ENCODE measurements at regions not wholly inside any gene's neighbourhood (a gene's known extent, or its start where the extent isn't known, plus 50 kb on each side); places are given as distances from the start of the nearest gene placed in this dataset.

DNA sequence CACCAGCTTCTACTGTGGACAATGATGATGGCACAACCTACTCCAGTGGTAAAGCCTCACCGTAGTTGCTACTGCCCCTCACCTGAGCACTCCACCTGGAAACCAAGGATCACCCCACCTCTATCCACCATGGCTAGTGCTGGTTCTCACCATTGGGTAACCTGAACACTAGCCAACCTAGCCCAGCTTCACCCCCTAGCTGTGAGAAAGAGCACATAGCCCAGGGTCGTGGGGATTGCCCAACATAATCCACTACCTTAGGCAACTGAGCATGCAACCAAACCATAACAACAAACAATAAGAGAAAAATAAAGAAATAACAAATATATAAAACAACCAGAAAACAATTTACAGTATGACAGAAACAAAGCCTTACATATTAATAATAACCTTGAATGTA lies 560.1 kb downstream of the DIAPH3 start:
- no peak for DNase-seq

DNA sequence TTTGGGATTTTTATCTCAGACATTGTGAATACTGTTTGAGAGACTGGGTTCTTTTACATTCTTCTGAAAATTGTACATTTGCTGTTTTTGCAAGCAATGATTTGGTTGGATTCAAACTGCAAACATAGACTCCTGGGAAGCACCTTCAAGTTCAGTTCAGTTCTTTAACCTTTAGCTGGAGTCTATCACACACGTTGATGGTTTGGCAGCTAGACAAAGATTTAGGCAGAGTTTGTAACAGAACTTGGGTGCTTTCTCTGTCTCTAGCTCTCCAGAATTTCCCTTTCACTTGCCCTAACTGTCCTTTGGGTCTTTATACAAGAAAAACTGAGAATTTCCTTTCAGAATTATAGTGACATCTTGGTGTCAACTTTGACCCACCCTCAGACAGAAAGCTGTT lies 556.6 kb downstream of the DIAPH3 start:
- no peak for DNase-seq

DNA sequence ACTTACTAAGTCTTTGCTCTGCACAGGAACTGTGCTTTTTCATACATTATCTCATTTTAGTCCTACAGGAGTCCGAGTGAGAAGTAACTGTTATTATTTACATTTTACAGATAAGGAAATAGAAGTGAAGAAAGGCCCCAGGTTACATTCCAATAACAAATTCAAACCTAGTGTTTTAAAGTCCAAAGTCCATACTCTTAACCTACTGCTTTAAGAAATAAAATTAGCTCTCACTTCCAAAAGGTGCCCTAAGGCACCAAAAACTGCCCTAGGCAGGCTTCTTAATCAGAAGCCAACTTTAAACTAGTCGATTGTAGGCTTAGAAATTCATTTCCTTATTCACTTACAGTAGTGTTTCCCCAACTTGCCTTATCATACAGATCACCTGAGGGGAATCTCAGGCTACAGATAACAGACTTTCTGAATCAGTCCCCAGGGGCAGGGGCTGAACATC lies 555.9 kb downstream of the DIAPH3 start:
- no peak for DNase-seq

DNA sequence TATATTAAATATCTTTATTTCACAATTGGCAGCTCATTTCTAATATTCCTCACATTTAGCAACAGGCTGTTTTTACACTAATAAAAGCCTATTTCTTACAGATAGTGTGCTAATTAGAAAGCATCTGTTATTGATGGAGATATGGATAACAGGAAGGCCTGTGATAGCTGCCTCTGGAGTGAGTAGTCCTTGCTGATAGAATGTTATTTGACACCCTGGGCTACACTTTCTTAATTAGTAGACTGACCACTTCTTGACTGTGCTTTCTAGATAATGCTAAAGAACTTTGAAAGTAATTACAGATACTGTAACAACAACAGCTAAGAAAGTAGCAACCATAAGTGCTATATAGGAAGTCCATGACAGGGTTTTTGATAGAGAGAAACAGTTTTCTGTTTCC lies 554.3 kb downstream of the DIAPH3 start:
- no peak for DNase-seq
